ENCODE measurements at regions not wholly inside any gene's neighbourhood (a gene's known extent, or its start where the extent isn't known, plus 50 kb on each side); places are given as distances from the start of the nearest gene placed in this dataset.

DNA sequence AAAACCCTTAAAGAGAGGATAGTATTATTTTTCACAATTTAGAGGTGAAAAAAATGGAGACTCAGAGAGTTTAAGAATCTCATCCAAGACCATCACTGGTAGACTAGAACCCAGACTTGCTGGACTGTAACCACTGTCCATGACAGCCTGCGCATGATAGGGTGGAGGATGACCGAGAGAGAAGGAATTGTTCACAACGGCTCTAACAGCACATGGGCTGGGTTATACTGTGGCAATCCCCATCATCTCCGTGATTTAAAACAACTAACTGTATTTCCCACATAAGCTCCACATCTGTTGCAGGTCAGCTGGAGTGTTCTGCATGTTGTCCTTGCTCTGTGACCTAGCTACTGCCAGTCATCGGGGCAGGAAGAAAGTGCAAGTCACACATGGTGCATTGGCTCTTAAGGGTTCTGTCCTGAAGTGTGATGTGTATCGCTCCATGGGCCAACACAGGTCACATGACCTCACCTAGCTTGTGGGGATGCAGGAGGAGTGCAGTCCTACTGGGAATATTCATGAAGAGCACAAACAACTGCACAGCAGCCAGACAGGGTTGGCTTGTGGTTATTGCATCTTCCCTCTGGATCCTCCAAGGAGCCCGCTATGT, 131.2 kb upstream of the MPHOSPH6 start:
- TF ChIP-seq CTCF (IDR thresholded peaks at IDR 0.05): no peak
- TF ChIP-seq EZH2 (IDR thresholded peaks at IDR 0.05): no peak

Measured in neural progenitor cell (in vitro differentiated cells).